CD4-positive, alpha-beta T cell treated with Interleukin-4 for 1 hour (primary cell): ENCODE measurements at regions not wholly inside any gene's neighbourhood (a gene's known extent, or its start where the extent isn't known, plus 50 kb on each side); places are given as distances from the start of the nearest gene placed in this dataset.
"Not testable (repeated sequence)": the region's sequence is repeated elsewhere in the genome, so short reads cannot be mapped to it uniquely, and the experiment has no call there.

Source experiments
- DNase-seq, 2 donors: peaks; one replicate each; pipeline ENCODE4 v3.0.0-alpha.2; 2020 to 2022

GRCh38 chr15:30470601-30471365 is 56.7 kb upstream of the GOLGA8R start:
- DNase-seq, result peak; percentile 66 to 68

GRCh38 chr15:30471366-30471749 is 57.3 kb upstream of the GOLGA8R start:
- not testable (repeated sequence) for DNase-seq

- not testable (repeated sequence) for DNase-seq
Observed at GRCh38 chr15:30471817-30472551, 57.9 kb upstream of the GOLGA8R start.

- DNase-seq, result not testable (repeated sequence)
Observed at GRCh38 chr15:30484887-30485286, 67.0 kb upstream of the GOLGA8Q start.

GRCh38 chr15:30489237-30489636 is 62.6 kb upstream of the GOLGA8Q start:
- DNase-seq, result not testable (repeated sequence)

GRCh38 chr15:30490334-30490733 is 61.5 kb upstream of the GOLGA8Q start:
- DNase-seq, result not testable (repeated sequence)

GRCh38 chr15:30493947-30494346 is 57.9 kb upstream of the GOLGA8Q start:
- DNase-seq, result not testable (repeated sequence)

GRCh38 chr15:30497275-30497674 is 54.6 kb upstream of the GOLGA8Q start:
- DNase-seq, result not testable (repeated sequence)

- DNase-seq, result not testable (repeated sequence)
Observed at GRCh38 chr15:30499233-30499632, 52.6 kb upstream of the GOLGA8Q start.

GRCh38 chr15:30500511-30500910 is 51.3 kb upstream of the GOLGA8Q start:
- not testable (repeated sequence) for DNase-seq
